Motor neuron (in vitro differentiated cells): ENCODE measurements at regions not wholly inside any gene's neighbourhood (a gene's known extent, or its start where the extent isn't known, plus 50 kb on each side); places are given as distances from the start of the nearest gene placed in this dataset.
"Not testable (repeated sequence)": the region's sequence is repeated elsewhere in the genome, so short reads cannot be mapped to it uniquely, and the experiment has no call there.

Experiments used
- ATAC-seq, 8 experiments: fragments of 200-7000 bp; cut with Tn5 transposase; replicated peaks in 6 of 8; 2 replicates each; pipeline ENCODE4 v1.8.0; 2021; ENCODE audit warnings: mild to moderate bottlenecking in 8 of 8, moderate library complexity in 8 of 8
- H3K27ac ChIP-seq, 2 donors: fragments of 250-450 bp; sonication (Bioruptor Pico); 2 replicates each; pipeline ENCODE4 v1.9.0; 2021; ENCODE audit warnings: antibody characterized with exemption in 2 of 2, mild to moderate bottlenecking in 2 of 2, moderate library complexity in 1 of 2
- H3K4me1 ChIP-seq, 2 donors: fragments of 250-450 bp; sonication (Bioruptor Pico); replicated peaks in 1 of 2; 2 replicates each; pipeline ENCODE4 v1.6.1; 2021; ENCODE audit warnings: antibody characterized with exemption in 2 of 2, mild to moderate bottlenecking in 2 of 2, moderate library complexity in 1 of 2
- H3K4me3 ChIP-seq, 5 donors: fragments of 250-450 bp; sonication (Bioruptor Pico); 2 replicates each; pipeline ENCODE4 v1.9.0; 2021; ENCODE audit warnings: antibody characterized with exemption in 5 of 5, mild to moderate bottlenecking in 5 of 5, moderate library complexity in 4 of 5
- WGBS, 10 experiments: fragments of 450-650 bp; shearing (Covaris generic); methylation state at CpG; one replicate each; pipeline ENCODE4 v1.0.0; 2022; 5-methylcytosine and 5-hydroxymethylcytosine counted together
- in situ Hi-C, 9 experiments: fragments of 400-800 bp; cut with MboI; loops; one replicate each; pipeline ENCODE4 v1.15.0; 2021; ENCODE audit warnings: low sequenced_read_pairs in 9 of 9, low pct_unique_long_range_greater_than_20kb in 2 of 9; ENCODE audit not compliant: unreplicated experiment in 9 of 9

- in situ Hi-C loops, H3K27ac ChIP-seq, H3K4me3 ChIP-seq, H3K4me1 ChIP-seq: not testable (repeated sequence)
- WGBS, 10 experiments = 0 to 100% (median 80%) methylated on average over 1 to 3 of the region's 10 CpGs; no CpG with 5 or more reads in 5 of the 10 experiments
- peak in 1 of 8 experiments; percentile 25 for ATAC-seq
These were observed 138.7 kb downstream of the KCNE4 start for GRCh38 chr2:223190561-223191206.

DNA sequence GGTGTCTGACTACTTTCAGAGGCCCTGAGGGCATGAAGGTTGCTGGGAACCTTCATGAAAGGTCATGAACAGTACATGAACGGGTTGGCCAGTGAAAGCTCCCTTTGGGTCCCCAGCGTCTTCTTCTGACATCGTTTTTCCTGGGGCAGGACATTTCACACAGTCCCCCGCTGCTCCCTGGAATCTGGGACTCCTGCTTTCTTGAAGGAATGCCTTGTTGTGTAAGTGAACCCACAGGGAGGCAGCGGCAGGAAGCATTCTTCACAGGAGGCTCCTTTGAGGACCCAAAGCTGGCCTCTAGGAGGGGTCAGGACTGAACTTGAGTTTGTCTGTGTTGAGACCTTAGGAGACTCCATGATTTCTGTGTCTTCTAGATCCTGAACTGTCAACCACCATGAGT lies 144.3 kb downstream of the KCNE4 start:
- H3K4me3 ChIP-seq = no peak overlapping the region
- WGBS, 10 experiments = 57 to 100% (median 80%) methylated on average over 1 to 4 of the region's 5 CpGs; no CpG with 5 or more reads in 5 of the 10 experiments
- no peak overlapping the region for H3K27ac ChIP-seq
- no peaks in the 10 kb centered on the region for H3K4me1 ChIP-seq
- in situ Hi-C loops = no loop called here
- no peak for ATAC-seq

GRCh38 chr2:223197046-223197445 lies 145.1 kb downstream of the KCNE4 start:
- ATAC-seq = no peak
- Histone ChIP-seq H3K4me1 (no peaks in the 10 kb centered on the region), H3K27ac (no peak overlapping the region), H3K4me3 (no peak overlapping the region)
- 61 to 100% (median 82%) methylated on average over 1 to 2 of the region's 2 CpGs; no CpG with 5 or more reads in 2 of the 10 experiments for WGBS, 10 experiments
- in situ Hi-C loops = no loop called here

DNA sequence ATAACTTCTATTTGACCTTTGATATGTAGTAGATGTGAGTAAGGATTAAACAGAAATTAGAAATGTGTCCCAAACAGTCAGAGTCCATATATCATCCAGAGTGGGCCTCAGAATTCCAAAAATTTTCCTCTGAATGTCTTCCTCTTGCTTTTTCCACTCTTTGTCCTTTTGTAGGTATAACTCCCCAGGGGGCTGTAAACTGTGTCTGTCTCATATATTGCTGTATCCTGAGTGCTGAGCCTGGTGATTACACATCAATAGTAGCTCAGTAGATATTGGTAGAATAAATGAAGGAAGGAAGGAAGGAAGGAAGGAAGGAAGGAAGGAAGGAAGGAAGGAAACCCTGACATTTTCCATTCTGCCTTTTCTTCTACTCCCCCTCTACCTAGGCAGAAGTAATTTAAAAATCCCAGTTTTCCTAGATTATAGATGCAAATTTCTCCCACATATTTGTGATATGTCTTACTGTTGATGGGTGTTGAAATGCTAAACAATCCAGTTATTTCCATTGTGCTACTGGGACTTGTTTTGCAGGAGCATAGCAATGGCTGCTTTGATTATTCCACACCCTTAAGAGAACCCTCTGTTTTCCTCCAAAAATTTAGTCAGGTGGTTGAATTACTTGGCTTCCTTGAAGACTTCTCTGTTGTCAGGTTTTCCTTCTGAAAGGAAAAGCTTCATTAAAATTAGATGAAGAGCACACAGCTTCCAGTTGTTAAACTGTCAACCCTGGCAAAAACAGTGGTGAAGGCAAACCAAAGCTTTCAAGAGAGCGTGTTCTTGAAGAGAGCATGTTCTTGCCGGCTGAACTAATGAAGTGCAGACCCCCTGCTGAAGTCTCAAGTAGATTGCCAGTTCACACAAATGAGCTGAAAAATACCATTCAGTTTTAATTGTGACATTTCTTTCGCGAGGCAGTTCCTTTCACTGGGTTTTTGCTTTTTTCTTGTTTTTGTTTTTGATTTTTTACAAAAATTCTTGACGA lies 147.8 kb downstream of the KCNE4 start:
- in situ Hi-C loops = no loop called here
- no peak overlapping the region for H3K27ac ChIP-seq
- H3K4me3 ChIP-seq = no peak overlapping the region
- ATAC-seq = no peak
- WGBS, 10 experiments = 55 to 94% (median 82%) methylated on average over 3 to 5 of the region's 5 CpGs
- no peaks in the 10 kb centered on the region for H3K4me1 ChIP-seq

- Histone ChIP-seq H3K4me3 (no peak overlapping the region), H3K27ac (no peak overlapping the region), H3K4me1 (no peaks in the 10 kb centered on the region)
- in situ Hi-C loops = no loop called here
- peak in 3 of 8 experiments; percentile 93 to 98 (median 95) for ATAC-seq
- WGBS, 10 experiments = 0 to 100% (median 43%) methylated on average over 1 to 4 of the region's 4 CpGs; no CpG with 5 or more reads in 1 of the 10 experiments
These were observed 152.3 kb downstream of the KCNE4 start for GRCh38 chr2:223203971-223204929.

DNA sequence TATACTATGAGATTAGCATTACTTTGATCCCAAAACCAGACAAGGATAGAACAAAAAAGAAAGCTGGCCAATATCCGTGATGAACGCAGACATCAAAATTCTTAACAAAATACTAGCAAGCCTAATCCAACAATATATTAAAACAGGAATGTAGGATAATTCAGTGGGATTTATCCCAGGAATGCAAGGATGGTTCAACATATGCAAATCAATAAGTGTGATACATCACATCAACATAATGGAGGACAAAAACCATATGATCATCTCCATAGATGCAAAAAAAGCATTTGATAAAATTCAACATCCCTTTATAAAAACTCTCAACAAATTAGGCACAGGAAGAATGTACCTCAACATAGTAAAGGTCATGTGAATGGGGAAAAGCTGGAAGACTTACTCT lies 158.5 kb downstream of the KCNE4 start:
- no peak overlapping the region for H3K4me3 ChIP-seq
- in situ Hi-C loops = no loop called here
- no peaks in the 10 kb centered on the region for H3K4me1 ChIP-seq
- WGBS, 10 experiments = 67 to 100% (median 98%) methylated on average over 1 to 2 of the region's 2 CpGs
- no peak for ATAC-seq
- no peak overlapping the region for H3K27ac ChIP-seq

DNA sequence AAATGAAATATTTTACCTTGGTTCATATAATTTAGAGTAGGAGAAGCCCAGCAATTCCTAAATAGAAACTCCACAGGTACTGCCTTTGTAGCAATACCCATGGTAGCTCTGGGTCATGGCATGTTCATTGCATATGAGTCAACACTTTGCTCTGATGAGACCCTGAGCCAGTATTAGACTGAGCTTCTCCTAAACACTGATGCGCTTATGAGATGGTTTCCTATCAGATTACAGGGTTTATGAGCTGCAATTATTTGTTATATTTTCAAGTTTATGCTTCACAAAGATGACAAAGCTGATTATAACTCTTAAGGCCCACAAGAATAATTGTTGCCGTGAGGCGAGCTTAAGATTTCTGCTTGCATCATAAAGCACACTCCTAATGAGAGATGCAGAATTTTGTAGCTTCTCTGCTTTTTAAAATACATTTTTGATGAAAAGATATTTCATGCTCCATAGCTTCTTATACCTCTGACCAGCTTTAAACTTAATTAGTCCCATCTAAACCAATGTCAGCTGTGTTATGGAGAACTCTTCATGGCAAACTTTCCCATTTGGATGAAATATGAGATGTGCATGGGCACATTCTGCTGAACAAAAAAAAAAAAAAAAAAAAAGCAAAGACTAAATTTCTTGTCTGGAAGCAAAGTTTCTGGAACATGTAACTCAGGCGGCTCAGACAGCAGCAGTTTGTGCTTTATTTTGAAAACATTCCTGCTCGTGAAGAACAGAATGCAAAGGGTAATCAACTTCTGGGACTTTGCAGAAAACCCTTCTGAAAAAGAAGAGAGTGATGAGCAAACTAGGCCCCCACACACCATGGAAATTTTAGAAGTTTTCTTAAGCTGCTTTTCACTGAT lies 162.6 kb downstream of the KCNE4 start:
- no peaks in the 10 kb centered on the region for H3K4me1 ChIP-seq
- no peak overlapping the region for H3K27ac ChIP-seq
- ATAC-seq = peak in 2 of 8 experiments; percentile 30 to 48
- 28 to 100% (median 75%) methylated on average over 1 to 5 of the region's 5 CpGs for WGBS, 10 experiments
- in situ Hi-C loops = no loop called here
- H3K4me3 ChIP-seq = no peak overlapping the region

DNA sequence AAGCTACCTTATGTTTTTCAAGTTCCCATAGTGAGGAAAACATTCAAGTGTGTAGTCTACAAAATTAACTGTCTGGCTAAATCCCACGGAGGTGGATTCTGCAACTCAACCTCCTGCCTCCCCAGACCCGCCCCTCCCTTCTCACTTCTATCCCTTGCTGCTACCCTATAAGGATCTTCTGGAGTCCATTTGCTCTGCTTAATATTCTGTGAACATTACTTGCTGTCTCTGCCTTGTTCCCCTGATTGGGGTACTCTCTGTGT lies 163.2 kb downstream of the KCNE4 start:
- 33 to 80% (median 55%) methylated on average over 1 to 2 of the region's 2 CpGs; no CpG with 5 or more reads in 5 of the 10 experiments for WGBS, 10 experiments
- Histone ChIP-seq H3K4me3 (no peak overlapping the region), H3K27ac (no peak overlapping the region), H3K4me1 (peaks cover 0 to 1% of the 10 kb centered on the region in 2 donors)
- peak in 3 of 8 experiments; percentile 18 to 61 (median 26) for ATAC-seq
- in situ Hi-C loops = no loop called here

DNA sequence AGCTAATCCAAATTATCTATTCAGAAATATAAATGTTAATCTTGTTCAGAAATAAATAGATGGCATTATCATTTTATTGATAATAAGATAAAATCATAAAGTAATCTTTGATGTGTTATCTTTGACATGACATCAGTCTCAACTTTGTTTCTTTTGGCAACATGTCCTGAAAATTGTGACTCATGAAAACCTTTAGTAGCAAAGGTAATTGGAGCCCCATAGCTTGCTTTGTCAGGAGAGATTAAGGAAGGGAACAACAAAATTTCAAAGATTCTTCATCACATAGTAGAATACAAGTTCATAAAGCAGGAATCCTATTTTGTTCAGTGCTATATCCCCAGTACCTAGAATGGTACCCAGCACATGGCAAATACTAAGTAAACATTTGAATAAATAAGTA lies 165.4 kb downstream of the KCNE4 start:
- H3K4me3 ChIP-seq = no peak overlapping the region
- ATAC-seq = no peak
- in situ Hi-C loops = no loop called here
- no peak overlapping the region for H3K27ac ChIP-seq
- H3K4me1 ChIP-seq = peaks cover 0 to 9% of the 10 kb centered on the region in 2 donors

GRCh38 chr2:223218587-223219178 lies 166.7 kb downstream of the KCNE4 start:
- H3K27ac ChIP-seq = no peak overlapping the region
- H3K4me1 ChIP-seq = peaks cover 8 to 9% of the 10 kb centered on the region in 2 donors
- ATAC-seq = no peak
- in situ Hi-C loops = no loop called here
- no peak overlapping the region for H3K4me3 ChIP-seq
- 20 to 100% (median 53%) methylated on average over 1 of the region's 2 CpGs; no CpG with 5 or more reads in 6 of the 10 experiments for WGBS, 10 experiments

DNA sequence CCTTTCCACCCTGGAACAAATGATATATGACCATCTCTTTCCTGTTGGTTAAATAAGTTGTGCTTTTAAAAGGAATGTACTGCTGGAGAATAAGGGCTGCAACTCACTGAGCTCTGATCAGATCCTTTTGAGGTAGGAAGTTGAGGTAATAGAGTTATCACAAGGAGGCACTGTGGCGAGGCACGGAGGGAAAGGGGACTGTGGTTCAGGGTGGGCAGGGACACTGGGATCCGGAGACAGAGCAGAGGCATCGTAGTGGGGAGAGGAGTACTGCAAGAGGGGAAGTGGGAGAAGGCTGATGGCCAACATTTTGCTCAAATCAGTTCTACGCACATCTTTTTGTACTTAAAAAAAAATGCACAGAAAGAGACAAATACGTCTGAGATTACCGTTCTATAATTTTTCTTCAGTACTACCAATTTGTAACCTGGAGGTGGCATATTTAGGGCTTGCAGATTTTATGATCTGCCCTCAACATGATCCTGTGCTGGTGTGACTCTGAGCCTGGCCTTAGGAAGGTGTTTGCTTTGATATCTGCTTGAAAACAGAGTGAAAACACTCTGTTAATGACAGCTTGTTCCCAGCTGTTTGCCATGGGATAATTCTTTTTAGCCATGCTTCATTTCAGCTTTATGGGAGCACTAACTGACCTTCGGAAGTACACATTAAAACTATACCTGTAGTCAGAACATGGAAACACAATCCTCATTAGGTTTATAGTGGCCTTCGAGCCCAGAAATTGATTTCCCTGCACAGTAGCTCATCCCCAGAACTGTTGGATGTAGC lies 168.1 kb downstream of the KCNE4 start:
- Histone ChIP-seq H3K4me1 (peaks cover 8 to 9% of the 10 kb centered on the region in 2 donors), H3K27ac (no peak overlapping the region), H3K4me3 (no peak overlapping the region)
- 57 to 100% (median 85%) methylated on average over 2 to 9 of the region's 9 CpGs; no CpG with 5 or more reads in 2 of the 10 experiments for WGBS, 10 experiments
- ATAC-seq = no peak
- in situ Hi-C loops = no loop called here
